ENCODE measurements at regions not wholly inside any gene's neighbourhood (a gene's known extent, or its start where the extent isn't known, plus 50 kb on each side); places are given as distances from the start of the nearest gene placed in this dataset.

- DNase-seq (ENCODE audit: low spot score), result no peak
- no peak overlapping the region for H3K27ac Mint-ChIP-seq
- H3K27me3 Mint-ChIP-seq (ENCODE audit: insufficient read depth), result peaks cover 3% of the 10 kb centered on the region
- H3K4me1 Mint-ChIP-seq (ENCODE audit: low read depth), result no peaks in the 10 kb centered on the region
- intact Hi-C loops (cut with micrococcal nuclease), result no loop called here
- no peaks in the 10 kb centered on the region for H3K36me3 Mint-ChIP-seq (ENCODE audit: low read depth)
- no peak overlapping the region for H3K4me3 Mint-ChIP-seq
- H3K9me3 Mint-ChIP-seq, result no peaks in the 10 kb centered on the region
Measured at GRCh38 chr3:5295191-5295690, 107.7 kb downstream of the EDEM1 start.

- no peaks in the 10 kb centered on the region for H3K36me3 Mint-ChIP-seq (ENCODE audit: low read depth)
- DNase-seq (ENCODE audit: low spot score), result no peak
- H3K9me3 Mint-ChIP-seq, result no peaks in the 10 kb centered on the region
- no peak overlapping the region for H3K4me3 Mint-ChIP-seq
- intact Hi-C loops (cut with micrococcal nuclease), result no loop called here
- H3K27ac Mint-ChIP-seq, result no peak overlapping the region
- no peaks in the 10 kb centered on the region for H3K4me1 Mint-ChIP-seq (ENCODE audit: low read depth)
- peaks cover 3% of the 10 kb centered on the region for H3K27me3 Mint-ChIP-seq (ENCODE audit: insufficient read depth)
Measured at GRCh38 chr3:5296362-5296761, 108.9 kb downstream of the EDEM1 start.

GRCh38 chr3:5297895-5298294 lies 110.4 kb downstream of the EDEM1 start:
- Mint-ChIP-seq H3K9me3 (no peaks in the 10 kb centered on the region), H3K4me3 (no peak overlapping the region), H3K36me3 (ENCODE audit: low read depth) (no peaks in the 10 kb centered on the region), H3K4me1 (ENCODE audit: low read depth) (no peaks in the 10 kb centered on the region), H3K27me3 (ENCODE audit: insufficient read depth) (no peaks in the 10 kb centered on the region), H3K27ac (no peak overlapping the region)
- intact Hi-C loops (cut with micrococcal nuclease), result no loop called here
- no peak for DNase-seq (ENCODE audit: low spot score)

GRCh38 chr3:5298453-5298852 lies 110.9 kb downstream of the EDEM1 start:
- no peak overlapping the region for H3K4me3 Mint-ChIP-seq
- no peaks in the 10 kb centered on the region for H3K36me3 Mint-ChIP-seq (ENCODE audit: low read depth)
- no peak for DNase-seq (ENCODE audit: low spot score)
- no peaks in the 10 kb centered on the region for H3K4me1 Mint-ChIP-seq (ENCODE audit: low read depth)
- no peaks in the 10 kb centered on the region for H3K9me3 Mint-ChIP-seq
- no peaks in the 10 kb centered on the region for H3K27me3 Mint-ChIP-seq (ENCODE audit: insufficient read depth)
- intact Hi-C loops (cut with micrococcal nuclease), result no loop called here
- no peak overlapping the region for H3K27ac Mint-ChIP-seq

GRCh38 chr3:5299161-5299560 lies 111.7 kb downstream of the EDEM1 start:
- no peak overlapping the region for H3K27ac Mint-ChIP-seq
- no peak for DNase-seq (ENCODE audit: low spot score)
- no peaks in the 10 kb centered on the region for H3K4me1 Mint-ChIP-seq (ENCODE audit: low read depth)
- no peaks in the 10 kb centered on the region for H3K27me3 Mint-ChIP-seq (ENCODE audit: insufficient read depth)
- H3K4me3 Mint-ChIP-seq, result no peak overlapping the region
- no peaks in the 10 kb centered on the region for H3K9me3 Mint-ChIP-seq
- H3K36me3 Mint-ChIP-seq (ENCODE audit: low read depth), result no peaks in the 10 kb centered on the region
- intact Hi-C loops (cut with micrococcal nuclease), result no loop called here

GRCh38 chr3:5300638-5301037 lies 113.1 kb downstream of the EDEM1 start:
- Mint-ChIP-seq H3K36me3 (ENCODE audit: low read depth) (no peaks in the 10 kb centered on the region), H3K4me3 (no peak overlapping the region), H3K9me3 (no peaks in the 10 kb centered on the region), H3K4me1 (ENCODE audit: low read depth) (no peaks in the 10 kb centered on the region), H3K27ac (no peak overlapping the region), H3K27me3 (ENCODE audit: insufficient read depth) (no peaks in the 10 kb centered on the region)
- intact Hi-C loops (cut with micrococcal nuclease), result no loop called here
- no peak for DNase-seq (ENCODE audit: low spot score)

GRCh38 chr3:5301651-5302297 lies 114.3 kb downstream of the EDEM1 start:
- Mint-ChIP-seq H3K27me3 (ENCODE audit: insufficient read depth) (no peaks in the 10 kb centered on the region), H3K4me3 (no peak overlapping the region), H3K36me3 (ENCODE audit: low read depth) (no peaks in the 10 kb centered on the region), H3K9me3 (no peaks in the 10 kb centered on the region), H3K4me1 (ENCODE audit: low read depth) (no peaks in the 10 kb centered on the region), H3K27ac (no peak overlapping the region)
- no peak for DNase-seq (ENCODE audit: low spot score)
- intact Hi-C loops (cut with micrococcal nuclease), result no loop called here

GRCh38 chr3:5302661-5303060 lies 115.2 kb downstream of the EDEM1 start:
- DNase-seq (ENCODE audit: low spot score), result no peak
- H3K27me3 Mint-ChIP-seq (ENCODE audit: insufficient read depth), result no peaks in the 10 kb centered on the region
- intact Hi-C loops (cut with micrococcal nuclease), result no loop called here
- no peaks in the 10 kb centered on the region for H3K9me3 Mint-ChIP-seq
- no peaks in the 10 kb centered on the region for H3K36me3 Mint-ChIP-seq (ENCODE audit: low read depth)
- H3K4me1 Mint-ChIP-seq (ENCODE audit: low read depth), result no peaks in the 10 kb centered on the region
- no peak overlapping the region for H3K4me3 Mint-ChIP-seq
- no peak overlapping the region for H3K27ac Mint-ChIP-seq

- Mint-ChIP-seq H3K27ac (no peak overlapping the region), H3K36me3 (ENCODE audit: low read depth) (no peaks in the 10 kb centered on the region), H3K27me3 (ENCODE audit: insufficient read depth) (no peaks in the 10 kb centered on the region), H3K4me3 (no peak overlapping the region), H3K9me3 (no peaks in the 10 kb centered on the region), H3K4me1 (ENCODE audit: low read depth) (no peaks in the 10 kb centered on the region)
- DNase-seq (ENCODE audit: low spot score), result no peak
- intact Hi-C loops (cut with micrococcal nuclease), result loop anchor here (2.0 kb wide), 1 partner anchor 167 kb away; no protein-coding TSS in a partner anchor
Measured at GRCh38 chr3:5304188-5304587, 116.7 kb downstream of the EDEM1 start.

GRCh38 chr3:5304789-5305683 lies 117.5 kb downstream of the EDEM1 start:
- Mint-ChIP-seq H3K27me3 (ENCODE audit: insufficient read depth) (no peaks in the 10 kb centered on the region), H3K27ac (no peak overlapping the region), H3K4me3 (no peak overlapping the region), H3K9me3 (no peaks in the 10 kb centered on the region), H3K36me3 (ENCODE audit: low read depth) (no peaks in the 10 kb centered on the region), H3K4me1 (ENCODE audit: low read depth) (no peaks in the 10 kb centered on the region)
- intact Hi-C loops (cut with micrococcal nuclease), result loop anchor here (2.0 kb wide), 1 partner anchor 168 kb away; no protein-coding TSS in a partner anchor
- DNase-seq (ENCODE audit: low spot score), result no peak

- H3K4me1 Mint-ChIP-seq (ENCODE audit: low read depth), result no peaks in the 10 kb centered on the region
- intact Hi-C loops (cut with micrococcal nuclease), result loop anchor here (2.0 kb wide), 1 partner anchor 169 kb away; no protein-coding TSS in a partner anchor
- H3K36me3 Mint-ChIP-seq (ENCODE audit: low read depth), result no peaks in the 10 kb centered on the region
- no peak overlapping the region for H3K4me3 Mint-ChIP-seq
- H3K27ac Mint-ChIP-seq, result no peak overlapping the region
- H3K9me3 Mint-ChIP-seq, result no peaks in the 10 kb centered on the region
- no peaks in the 10 kb centered on the region for H3K27me3 Mint-ChIP-seq (ENCODE audit: insufficient read depth)
- no peak for DNase-seq (ENCODE audit: low spot score)
Measured at GRCh38 chr3:5305684-5305989, 118.1 kb downstream of the EDEM1 start.

- DNase-seq (ENCODE audit: low spot score), result no peak
- H3K36me3 Mint-ChIP-seq (ENCODE audit: low read depth), result no peaks in the 10 kb centered on the region
- no peaks in the 10 kb centered on the region for H3K27me3 Mint-ChIP-seq (ENCODE audit: insufficient read depth)
- no peaks in the 10 kb centered on the region for H3K4me1 Mint-ChIP-seq (ENCODE audit: low read depth)
- intact Hi-C loops (cut with micrococcal nuclease), result no loop called here
- no peaks in the 10 kb centered on the region for H3K9me3 Mint-ChIP-seq
- H3K4me3 Mint-ChIP-seq, result no peak overlapping the region
- H3K27ac Mint-ChIP-seq, result no peak overlapping the region
Measured at GRCh38 chr3:5309171-5309570, 121.7 kb downstream of the EDEM1 start.

- DNase-seq (ENCODE audit: low spot score), result no peak
- Mint-ChIP-seq H3K4me3 (no peak overlapping the region), H3K4me1 (ENCODE audit: low read depth) (no peaks in the 10 kb centered on the region), H3K9me3 (no peaks in the 10 kb centered on the region), H3K36me3 (ENCODE audit: low read depth) (no peaks in the 10 kb centered on the region), H3K27me3 (ENCODE audit: insufficient read depth) (no peaks in the 10 kb centered on the region), H3K27ac (no peak overlapping the region)
- intact Hi-C loops (cut with micrococcal nuclease), result no loop called here
Measured at GRCh38 chr3:5309602-5310001, 122.1 kb downstream of the EDEM1 start.

Measured in activated T-helper 1 cell treated with anti-CD3 and anti-CD28 coated beads, Interleukin-12 subunit alpha, Interleukin-12 subunit beta, Interleukin-2, Interleukin-4 antibody, amounts not matched to agents 30 ng/mL and 10 ng/mL and 1 ng/mL, durations not matched to agents 14 hours and 24 hours and 36 hours (primary cell).